Heart left ventricle (tissue), 13 donors: ENCODE measurements at regions not wholly inside any gene's neighbourhood (a gene's known extent, or its start where the extent isn't known, plus 50 kb on each side); places are given as distances from the start of the nearest gene placed in this dataset.

Experiments
- CTCF ChIP-seq, 12 donors: fragments of 200-600 bp; sonication (generic) in 4 of 12; IDR thresholded peaks; one replicate each; pipeline versions ENCODE4 v1.5.0 to v1.8.0; 2018 to 2022; ENCODE audit warnings: antibody characterized with exemption in 12 of 12, mild to moderate bottlenecking in 5 of 12
- POLR2A ChIP-seq, 2 donors: fragments of 450-650 bp; IDR thresholded peaks; one replicate each; pipeline ENCODE4 v1.6.1; 2017; ENCODE audit warnings: antibody characterized with exemption in 2 of 2, mild to moderate bottlenecking in 2 of 2, moderate library complexity in 2 of 2
- donor health status: ischemic (EF 13 %, LVEDD 7.1; RV severe dilation, severe dysfunction).
- donor health status: DM: no; HTN: yes; CAD: no.
- donor health status: DM: no; HTN: no; CAD: no.
- donor health status: ischemic (EF 25% LVEDD 6.9; RV normal size, moderate dysfunction).
- donor health status: ischemic (EF 25% LVEDD 5.7; RV mildly dilated, moderate dysfunction).
- donor health status: ischemic (EF 35%, LVEDD 5.7; RV mildly dilated, moderate dysfunction).
- donor health status: nonischemic (EF 11% LVEDD 7.7; RV severe dilation, severe dysfunction).
- donor health status: DM: yes; HTN: yes; CAD: no.
- donor health status: PGD.
- donor health status: ischemic (EF 29% LVEDD 5.4; RV normal size, mild dysfunction).
- donor health status: nonischemic (EF 23%, LVEDD 6.1; RV moderate dilation, normal function).

GRCh38 chr13:88602786-88603777, 931.9 kb downstream of the SLITRK5 start:
- TF ChIP-seq CTCF (IDR thresholded peaks at IDR 0.05) (no peak), POLR2A (IDR thresholded peaks at IDR 0.05) (no peak)
